OCI-LY1 (cell line): ENCODE measurements at regions not wholly inside any gene's neighbourhood (a gene's known extent, or its start where the extent isn't known, plus 50 kb on each side); places are given as distances from the start of the nearest gene placed in this dataset.

Experiments
- H2AFZ ChIP-seq: fragments of 200-600 bp; sonication (generic), shearing (Covaris generic); 2 replicates; pipeline ENCODE4 v1.6.0; 2014; ENCODE audit warnings: antibody characterized with exemption, mild to moderate bottlenecking, low read length
- H3F3A ChIP-seq: fragments of 200-600 bp; sonication (generic), shearing (Covaris generic); 2 replicates; pipeline ENCODE4 v1.6.0; 2014; ENCODE audit warnings: mild to moderate bottlenecking, antibody characterized with exemption, low read length, moderate library complexity; ENCODE audit not compliant: insufficient read depth
- H3K27ac ChIP-seq: fragments of 200-600 bp; sonication (generic); 2 replicates; pipeline ENCODE4 v1.5.1; 2014; ENCODE audit warnings: low read length, mixed run types, mild to moderate bottlenecking, low read depth; ENCODE audit not compliant: poor library complexity, severe bottlenecking
- H3K27me3 ChIP-seq: fragments of 200-600 bp; sonication (generic); 2 replicates; pipeline ENCODE4 v1.6.0; 2014; ENCODE audit warnings: antibody characterized with exemption, mild to moderate bottlenecking, low read length, moderate library complexity; ENCODE audit not compliant: insufficient read depth
- H3K36me3 ChIP-seq: fragments of 200-600 bp; sonication (generic); 2 replicates; pipeline ENCODE4 v1.6.1; 2014; ENCODE audit warnings: mild to moderate bottlenecking, antibody characterized with exemption, low read length, moderate library complexity, mixed read lengths; ENCODE audit not compliant: insufficient read depth
- H3K4me1 ChIP-seq: fragments of 200-600 bp; sonication (generic); 2 replicates; pipeline ENCODE4 v1.5.1; 2014; ENCODE audit warnings: mild to moderate bottlenecking, low read length, moderate library complexity; ENCODE audit not compliant: insufficient read depth, severe bottlenecking
- H3K4me2 ChIP-seq: fragments of 200-600 bp; sonication (generic), shearing (Covaris generic); 2 replicates; pipeline ENCODE4 v1.6.1; 2014; ENCODE audit warnings: low read length
- H3K4me3 ChIP-seq: fragments of 200-600 bp; sonication (generic); 2 replicates; pipeline ENCODE4 v1.5.1; 2014; ENCODE audit warnings: low read length, low read depth, mild to moderate bottlenecking, mixed read lengths; ENCODE audit not compliant: poor library complexity, severe bottlenecking
- H3K79me2 ChIP-seq: fragments of 200-600 bp; shearing (Covaris generic); 2 replicates; pipeline ENCODE4 v1.6.1; 2016; ENCODE audit warnings: mixed run types, low read length, mixed read lengths; ENCODE audit not compliant: insufficient read depth
- H3K9ac ChIP-seq: fragments of 200-600 bp; sonication (generic), shearing (Covaris generic); 2 replicates; pipeline ENCODE4 v1.6.1; 2014; ENCODE audit warnings: mild to moderate bottlenecking, low read length, mixed read lengths
- H3K9me2 ChIP-seq: fragments of 200-600 bp; sonication (generic), shearing (Covaris generic); 2 replicates; pipeline ENCODE4 v1.6.1; 2014; ENCODE audit warnings: low read depth, mild to moderate bottlenecking, low read length, mixed read lengths
- H3K9me3 ChIP-seq: fragments of 200-600 bp; shearing (Covaris generic); 2 replicates; pipeline ENCODE4 v1.6.1; 2014; ENCODE audit warnings: low read length, mixed read lengths
- H4K20me1 ChIP-seq: fragments of 200-600 bp; sonication (generic), shearing (Covaris generic); 2 replicates; pipeline ENCODE4 v1.6.0; 2016; ENCODE audit warnings: mild to moderate bottlenecking, low read length; ENCODE audit not compliant: insufficient read depth
- EZH2 ChIP-seq: fragments of 200-600 bp; sonication (generic), shearing (Covaris generic); IDR thresholded peaks from 2 replicates; pipeline ENCODE4 v1.8.0; 2017; ENCODE audit warnings: borderline replicate concordance, mixed run types, mild to moderate bottlenecking, antibody characterized with exemption, low read length, moderate library complexity, mixed read lengths
- TF ChIP-seq, protein P1 (sequence below): fragments of 200-600 bp; sonication (generic), shearing (Covaris generic); IDR thresholded peaks from 2 replicates; pipeline ENCODE4 v1.5.1; 2017; ENCODE audit warnings: mild to moderate bottlenecking, antibody characterized with exemption, low read length, moderate library complexity, mixed read lengths

DNA sequence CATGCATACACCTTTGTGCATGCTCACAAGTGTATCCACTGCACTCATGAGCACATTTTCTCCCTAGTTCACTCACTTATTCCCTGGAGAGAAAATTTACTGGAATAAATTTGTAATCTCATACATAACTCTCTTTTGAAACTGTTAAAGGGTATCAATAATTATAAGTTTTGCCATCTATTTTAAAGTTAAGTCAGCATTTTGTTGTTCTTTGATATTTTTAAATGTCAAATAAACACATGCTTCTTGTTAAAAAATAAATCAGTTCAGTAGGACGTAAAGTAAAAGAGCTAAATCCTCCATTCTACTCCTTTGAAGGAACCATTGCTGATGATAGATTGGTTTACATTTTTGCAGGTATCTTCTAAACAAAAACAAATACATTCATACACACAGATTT lies 522.1 kb downstream of the NR4A2 start:
- H3K9me3 ChIP-seq: no peaks in the 10 kb centered on the region
- TF ChIP-seq EZH2: no peak
- TF ChIP-seq, protein P1, sequence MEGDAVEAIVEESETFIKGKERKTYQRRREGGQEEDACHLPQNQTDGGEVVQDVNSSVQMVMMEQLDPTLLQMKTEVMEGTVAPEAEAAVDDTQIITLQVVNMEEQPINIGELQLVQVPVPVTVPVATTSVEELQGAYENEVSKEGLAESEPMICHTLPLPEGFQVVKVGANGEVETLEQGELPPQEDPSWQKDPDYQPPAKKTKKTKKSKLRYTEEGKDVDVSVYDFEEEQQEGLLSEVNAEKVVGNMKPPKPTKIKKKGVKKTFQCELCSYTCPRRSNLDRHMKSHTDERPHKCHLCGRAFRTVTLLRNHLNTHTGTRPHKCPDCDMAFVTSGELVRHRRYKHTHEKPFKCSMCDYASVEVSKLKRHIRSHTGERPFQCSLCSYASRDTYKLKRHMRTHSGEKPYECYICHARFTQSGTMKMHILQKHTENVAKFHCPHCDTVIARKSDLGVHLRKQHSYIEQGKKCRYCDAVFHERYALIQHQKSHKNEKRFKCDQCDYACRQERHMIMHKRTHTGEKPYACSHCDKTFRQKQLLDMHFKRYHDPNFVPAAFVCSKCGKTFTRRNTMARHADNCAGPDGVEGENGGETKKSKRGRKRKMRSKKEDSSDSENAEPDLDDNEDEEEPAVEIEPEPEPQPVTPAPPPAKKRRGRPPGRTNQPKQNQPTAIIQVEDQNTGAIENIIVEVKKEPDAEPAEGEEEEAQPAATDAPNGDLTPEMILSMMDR: no peak
- H3K27me3 ChIP-seq: no peaks in the 10 kb centered on the region
- H3K4me1 ChIP-seq: no peaks in the 10 kb centered on the region
- no peaks in the 10 kb centered on the region for H3F3A ChIP-seq
- no peak overlapping the region for H3K4me2 ChIP-seq
- no peaks in the 10 kb centered on the region for H3K36me3 ChIP-seq
- no peaks in the 10 kb centered on the region for H3K79me2 ChIP-seq
- no peak overlapping the region for H3K27ac ChIP-seq
- H3K9me2 ChIP-seq: no peaks in the 10 kb centered on the region
- H2AFZ ChIP-seq: no peak overlapping the region
- no peaks in the 10 kb centered on the region for H4K20me1 ChIP-seq
- no peak overlapping the region for H3K9ac ChIP-seq
- H3K4me3 ChIP-seq: no peak overlapping the region

DNA sequence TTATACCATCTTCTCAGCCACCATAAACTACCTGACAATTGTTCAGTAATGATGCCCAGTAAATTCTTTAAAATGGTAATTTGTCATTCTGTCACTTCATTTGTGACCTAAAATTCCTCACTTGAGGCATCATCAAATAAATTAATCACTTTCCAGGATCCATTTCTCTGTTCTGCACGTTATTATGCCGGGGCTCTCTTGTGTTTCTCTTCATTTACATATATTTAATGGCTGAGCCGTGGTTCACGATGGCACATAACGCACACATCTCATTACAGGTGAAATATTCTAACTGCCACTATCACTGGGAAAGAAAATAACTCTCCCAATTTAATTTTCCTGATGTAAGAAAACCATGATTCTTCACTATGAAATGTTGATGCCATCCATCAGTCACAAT lies 529.6 kb downstream of the NR4A2 start:
- no peak overlapping the region for H3K4me3 ChIP-seq
- no peak overlapping the region for H2AFZ ChIP-seq
- no peaks in the 10 kb centered on the region for H3K9me3 ChIP-seq
- H3K79me2 ChIP-seq: no peaks in the 10 kb centered on the region
- H4K20me1 ChIP-seq: no peaks in the 10 kb centered on the region
- H3K36me3 ChIP-seq: no peaks in the 10 kb centered on the region
- no peaks in the 10 kb centered on the region for H3K27me3 ChIP-seq
- TF ChIP-seq, protein P1: no peak
- TF ChIP-seq EZH2: no peak
- no peaks in the 10 kb centered on the region for H3F3A ChIP-seq
- no peaks in the 10 kb centered on the region for H3K4me1 ChIP-seq
- no peak overlapping the region for H3K9ac ChIP-seq
- H3K4me2 ChIP-seq: no peak overlapping the region
- H3K9me2 ChIP-seq: no peaks in the 10 kb centered on the region
- no peak overlapping the region for H3K27ac ChIP-seq

DNA sequence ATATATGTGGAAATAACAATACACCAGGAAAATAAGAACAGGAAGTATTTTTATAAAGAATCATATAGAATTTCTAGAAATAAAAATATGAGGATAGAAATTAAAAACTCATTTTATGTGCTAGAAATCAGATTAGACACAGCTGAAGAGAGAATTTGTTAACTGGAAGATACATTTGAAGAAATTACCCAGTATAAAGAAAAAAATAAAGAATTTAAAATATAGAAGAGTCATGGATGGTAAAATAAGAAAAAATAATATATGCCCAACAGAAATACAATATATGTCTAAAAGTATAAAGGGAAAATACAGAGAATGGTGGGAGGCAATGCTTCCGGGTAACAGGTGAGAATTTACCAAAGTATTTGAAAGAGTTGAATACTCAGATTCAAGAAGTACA lies 539.9 kb downstream of the NR4A2 start:
- Histone ChIP-seq H3K27me3 (no peaks in the 10 kb centered on the region), H3K4me1 (no peaks in the 10 kb centered on the region), H3K4me3 (no peak overlapping the region), H4K20me1 (no peaks in the 10 kb centered on the region), H3K9me3 (peaks cover 8% of the 10 kb centered on the region; the same call in 1 of the 2 replicates), H3K27ac (no peak overlapping the region), H3K79me2 (no peaks in the 10 kb centered on the region), H3F3A (no peaks in the 10 kb centered on the region), H3K36me3 (no peaks in the 10 kb centered on the region), H2AFZ (no peak overlapping the region), H3K4me2 (no peak overlapping the region), H3K9ac (no peak overlapping the region), H3K9me2 (no peaks in the 10 kb centered on the region)
- TF ChIP-seq EZH2: no peak
- TF ChIP-seq, protein P1: no peak
